HT-29 (cell line): ENCODE measurements at regions not wholly inside any gene's neighbourhood (a gene's known extent, or its start where the extent isn't known, plus 50 kb on each side); places are given as distances from the start of the nearest gene placed in this dataset.
"Not testable (repeated sequence)": the region's sequence is repeated elsewhere in the genome, so short reads cannot be mapped to it uniquely, and the experiment has no call there.

ENCODE experiments used
- DNase-seq: peaks from one replicate; pipeline ENCODE4 v3.0.0-alpha.2; 2015; ENCODE audit warnings: low spot score

- no peak for DNase-seq
Measured at GRCh38 chr6:102766963-102767362, 1373.5 kb downstream of the GRIK2 start.

DNA sequence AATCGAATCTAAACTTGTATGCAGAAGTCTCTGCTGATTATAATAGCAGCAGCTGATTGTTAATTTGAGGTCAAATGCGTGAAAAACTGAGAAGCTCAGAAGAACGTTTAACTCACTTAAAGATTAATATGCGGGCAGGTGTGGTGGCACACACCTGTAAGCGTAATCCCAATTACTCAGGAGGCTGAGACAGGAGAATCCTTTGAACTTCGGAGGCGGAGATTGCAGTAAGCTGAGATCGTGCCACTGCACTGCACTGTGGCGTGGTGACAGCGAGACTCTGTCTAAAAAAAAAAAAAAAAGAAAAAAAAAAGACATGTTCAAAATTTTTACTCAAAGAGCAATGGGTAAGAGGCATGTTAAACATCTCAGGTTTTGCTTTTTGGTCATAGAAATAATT is 1370.8 kb downstream of the GRIK2 start:
- DNase-seq: no peak

DNA sequence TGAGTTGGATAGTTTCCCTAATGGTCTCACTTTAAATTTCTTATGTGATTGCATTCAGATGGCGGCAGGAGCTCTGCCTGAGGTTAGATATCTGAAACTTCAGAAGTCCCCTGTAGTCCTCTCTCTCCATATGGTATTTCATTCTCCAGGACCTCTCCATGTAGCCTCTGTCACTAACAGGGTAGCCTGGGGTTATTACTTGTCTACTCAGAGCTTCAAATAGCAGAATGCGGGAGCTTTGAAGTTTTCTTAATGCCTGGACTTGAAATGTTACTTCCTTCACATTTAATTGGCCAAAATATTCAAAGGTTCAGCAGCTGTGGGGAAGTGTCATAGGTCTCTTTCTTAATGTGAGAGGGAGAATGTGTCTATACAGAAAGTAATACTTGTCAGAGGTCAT is 1370.4 kb downstream of the GRIK2 start:
- DNase-seq: no peak

DNA sequence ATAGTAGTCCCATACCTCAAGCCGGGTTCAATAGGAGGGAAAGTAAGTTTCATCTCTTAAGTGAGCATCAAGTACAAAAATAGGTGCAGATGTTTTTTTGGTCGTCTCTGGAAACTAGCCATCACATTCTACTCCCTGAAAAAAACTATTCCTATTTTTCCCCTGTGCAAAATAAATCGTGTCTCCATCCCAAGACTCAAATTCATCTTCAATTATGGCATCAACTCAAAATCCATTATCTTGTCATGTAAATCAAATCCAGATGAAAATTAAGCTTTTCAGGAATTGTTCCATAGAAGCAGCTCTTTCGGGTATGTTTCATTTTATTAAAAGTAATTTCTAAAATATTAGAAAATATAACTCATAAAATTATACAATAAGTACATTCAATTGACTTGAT is 1368.4 kb downstream of the GRIK2 start:
- DNase-seq: no peak

DNA sequence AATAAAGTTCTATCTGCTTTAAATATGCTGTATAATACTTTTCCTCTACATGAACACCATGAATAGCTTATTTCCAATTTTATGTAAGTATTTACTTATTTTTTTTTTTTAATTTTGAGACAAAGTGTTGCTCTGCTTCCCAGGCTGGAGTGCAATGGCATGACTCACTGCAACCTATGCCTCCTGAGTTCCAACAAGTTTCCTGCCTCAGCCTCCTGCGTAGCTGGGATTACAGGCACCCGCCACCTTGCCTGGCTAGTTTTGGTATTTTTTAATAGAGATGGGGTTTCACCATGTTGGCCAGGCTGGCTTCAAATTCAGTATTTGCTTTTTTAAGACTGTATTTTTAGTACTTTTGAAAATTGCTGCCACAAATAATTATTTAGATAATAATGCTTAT is 1365.9 kb downstream of the GRIK2 start:
- no peak for DNase-seq

DNA sequence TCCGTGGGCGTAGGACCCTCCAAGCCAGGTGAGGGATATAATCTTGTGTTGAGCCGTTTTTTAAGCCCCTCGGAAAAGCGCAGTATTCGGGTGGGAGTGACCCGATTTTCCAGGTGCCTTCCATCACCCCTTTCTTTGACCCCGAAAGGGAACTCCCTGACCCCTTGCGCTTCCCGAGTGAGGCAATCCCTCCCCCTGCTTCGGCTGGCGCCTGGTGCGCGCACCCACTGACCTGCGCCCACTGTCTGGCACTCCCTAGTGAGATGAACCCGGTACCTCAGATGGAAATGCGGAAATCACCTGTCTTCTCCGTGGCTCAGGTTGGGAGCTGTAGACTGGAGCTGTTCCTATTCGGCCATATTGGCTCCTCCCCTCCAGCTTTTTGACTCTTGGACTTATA is 1365.0 kb downstream of the GRIK2 start:
- DNase-seq: not testable (repeated sequence)

DNA sequence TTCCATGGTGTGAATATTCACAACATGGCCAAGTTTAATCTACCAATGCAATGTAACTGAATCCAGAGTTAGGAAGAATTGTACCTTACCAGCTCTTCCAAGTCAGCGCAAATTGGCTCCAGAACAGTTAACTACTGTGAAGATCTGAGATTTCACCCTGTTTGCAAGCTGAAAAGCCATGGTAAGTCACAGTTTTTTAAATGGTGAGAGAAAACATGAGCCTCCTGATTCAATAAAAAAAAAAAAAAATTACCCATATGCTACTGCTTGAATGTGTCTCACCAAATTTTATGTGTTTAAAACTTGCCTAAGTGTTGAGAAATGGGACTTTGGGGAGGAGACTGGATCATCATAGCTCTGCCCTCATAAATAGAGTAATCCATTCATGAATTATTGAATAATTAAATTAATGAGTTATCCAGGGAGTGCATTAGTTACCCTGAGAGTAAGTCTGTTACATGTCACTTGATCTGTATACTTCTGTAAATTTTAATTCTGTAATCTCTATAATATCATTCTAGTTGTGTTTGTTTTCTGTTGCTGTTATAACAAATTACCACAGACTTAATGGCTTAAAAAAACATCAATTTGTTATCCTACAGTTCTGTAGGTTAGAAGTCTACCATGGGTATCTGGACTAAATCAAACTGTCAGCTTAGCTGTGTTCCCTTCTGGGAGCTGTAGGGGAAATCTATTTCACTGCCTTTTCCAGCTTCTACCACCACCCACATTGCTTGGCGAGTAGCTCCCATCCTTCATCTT is 1355.9 kb downstream of the GRIK2 start:
- DNase-seq: no peak

DNA sequence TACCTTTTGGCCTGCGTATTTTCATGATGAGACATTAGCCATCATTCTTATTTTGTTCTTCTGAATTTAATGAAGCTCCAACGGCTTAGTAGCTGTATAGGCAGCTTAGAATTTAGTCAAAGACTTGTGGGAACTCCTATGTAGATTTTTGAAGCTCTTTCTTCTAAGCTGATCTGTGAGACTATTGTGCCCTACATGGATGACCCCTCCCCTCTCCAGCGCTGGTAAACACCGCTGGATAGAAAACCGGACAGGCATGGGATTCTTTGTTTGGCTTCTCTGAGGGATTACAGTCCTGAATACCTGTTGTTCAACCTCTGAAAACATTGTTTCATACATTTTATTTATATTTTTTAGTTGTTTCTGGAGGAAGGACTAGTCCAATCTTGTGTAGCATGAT is 1353.4 kb downstream of the GRIK2 start:
- no peak for DNase-seq

GRCh38 chr6:102742754-102743356 is 1349.3 kb downstream of the GRIK2 start:
- no peak for DNase-seq

DNA sequence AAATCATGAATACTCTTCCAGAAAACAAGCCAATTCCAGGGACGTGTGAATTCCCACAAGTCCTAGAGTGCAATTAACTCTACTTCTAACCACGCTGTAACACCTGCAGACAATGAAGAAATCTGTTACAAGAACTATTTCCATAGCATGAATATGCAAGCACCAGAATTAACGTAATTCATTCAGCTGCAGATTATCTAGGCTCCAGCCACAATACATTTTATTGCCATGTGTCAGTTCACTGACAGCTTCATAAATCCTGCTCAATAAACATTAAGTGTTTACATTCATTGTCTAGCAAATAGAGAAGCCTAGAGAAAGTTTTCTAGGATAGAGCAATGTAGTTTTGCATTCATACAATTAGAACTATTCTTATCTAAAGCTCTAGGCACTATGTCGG is 1348.5 kb downstream of the GRIK2 start:
- no peak for DNase-seq

GRCh38 chr6:102736941-102737368 is 1343.4 kb downstream of the GRIK2 start:
- no peak for DNase-seq

DNA sequence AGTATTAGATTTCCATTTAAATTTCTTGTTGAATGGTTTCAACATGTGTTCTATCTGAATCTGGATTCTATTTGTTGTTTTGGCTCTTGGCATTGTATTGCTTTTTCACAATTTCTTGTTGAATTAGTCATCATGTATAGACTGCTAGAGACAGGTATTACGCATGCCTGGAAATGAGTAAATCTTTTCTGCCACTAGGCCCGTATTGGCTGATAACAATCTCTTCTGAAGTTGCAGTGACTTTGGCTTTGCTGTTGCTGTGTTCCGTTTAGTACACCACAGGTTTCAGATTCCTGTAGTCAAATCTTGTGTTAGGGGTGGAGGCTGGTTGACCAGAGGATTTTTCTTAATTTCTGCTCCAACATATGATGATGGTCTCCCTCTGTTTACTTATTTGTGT is 1339.4 kb downstream of the GRIK2 start:
- DNase-seq: no peak

DNA sequence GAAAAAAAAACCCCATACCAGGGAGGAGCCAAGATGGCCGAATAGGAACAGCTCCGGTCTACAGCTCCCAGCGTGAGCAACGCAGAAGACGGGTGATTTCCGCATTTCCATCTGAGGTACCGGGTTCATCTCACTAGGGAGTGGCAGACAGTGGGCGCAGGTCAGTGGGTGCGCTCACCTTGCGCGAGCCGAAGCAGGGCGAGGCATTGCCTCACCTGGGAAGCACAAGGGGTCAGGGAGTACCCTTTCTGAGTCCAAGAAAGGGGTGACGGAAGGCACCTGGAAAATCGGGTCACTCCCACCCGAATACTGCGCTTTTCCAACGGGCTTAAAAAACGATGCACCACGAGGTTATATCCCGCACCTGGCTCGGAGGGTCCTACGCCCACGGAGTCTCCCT is 1328.6 kb downstream of the GRIK2 start:
- not testable (repeated sequence) for DNase-seq

DNA sequence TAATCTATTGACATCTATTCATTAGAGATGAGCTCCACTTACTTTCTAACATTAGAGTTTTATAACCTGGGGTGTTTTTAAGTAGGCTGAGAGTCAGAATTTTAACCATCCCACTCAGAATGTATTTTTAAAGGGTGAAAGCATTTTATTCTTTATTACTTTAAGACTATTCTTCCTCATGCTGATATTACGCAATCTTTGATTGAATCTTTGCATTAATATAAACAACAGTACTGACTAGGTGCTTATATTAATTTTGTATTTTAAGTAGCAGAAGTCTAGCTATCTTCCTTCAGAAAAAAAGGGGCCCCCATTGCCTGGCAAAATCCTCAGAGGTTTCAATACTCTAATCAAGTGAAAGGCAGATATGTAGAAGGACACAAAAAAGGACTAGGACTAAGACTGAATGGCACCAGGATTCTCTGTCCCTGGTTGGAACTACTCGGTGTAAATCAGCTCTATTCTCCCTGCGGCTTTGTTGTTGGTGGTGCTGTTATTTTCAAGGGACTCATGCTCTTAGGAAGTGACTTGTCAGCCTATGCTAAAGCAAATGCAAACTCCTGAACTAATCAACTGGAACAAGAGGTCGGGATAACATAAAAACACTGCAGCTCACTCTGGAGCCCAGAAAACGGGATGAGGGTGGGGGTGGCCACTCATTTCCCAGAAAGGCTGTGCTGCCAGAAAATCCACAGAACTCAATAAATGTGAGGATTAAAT is 1324.4 kb downstream of the GRIK2 start:
- DNase-seq: no peak

GRCh38 chr6:102717252-102717651 is 1323.7 kb downstream of the GRIK2 start:
- no peak for DNase-seq

- no peak for DNase-seq
Measured at GRCh38 chr6:102701019-102701418, 1307.5 kb downstream of the GRIK2 start.

- DNase-seq: no peak
Measured at GRCh38 chr6:102686461-102686860, 1293.0 kb downstream of the GRIK2 start.

DNA sequence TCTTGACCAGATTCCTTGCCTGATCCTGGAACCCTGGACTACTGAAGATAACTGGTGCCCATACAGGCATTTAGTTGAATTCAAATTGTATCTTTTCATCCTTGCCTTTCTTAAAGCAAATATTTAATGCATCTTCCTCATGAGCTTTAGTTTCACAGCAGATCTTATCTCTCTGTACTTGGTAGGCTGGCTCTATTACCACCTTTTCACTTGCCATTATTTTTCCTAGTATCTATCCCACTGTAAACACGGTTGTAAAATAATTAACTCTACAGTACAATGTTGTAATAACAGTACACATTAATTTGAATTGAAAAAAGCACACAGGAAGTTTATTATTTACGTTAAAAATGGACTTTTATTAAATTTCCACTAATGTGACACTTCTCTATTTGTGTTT is 1286.9 kb downstream of the GRIK2 start:
- DNase-seq: no peak

GRCh38 chr6:102679865-102680264 is 1286.4 kb downstream of the GRIK2 start:
- no peak for DNase-seq

GRCh38 chr6:102677225-102677624 is 1283.7 kb downstream of the GRIK2 start:
- no peak for DNase-seq

DNA sequence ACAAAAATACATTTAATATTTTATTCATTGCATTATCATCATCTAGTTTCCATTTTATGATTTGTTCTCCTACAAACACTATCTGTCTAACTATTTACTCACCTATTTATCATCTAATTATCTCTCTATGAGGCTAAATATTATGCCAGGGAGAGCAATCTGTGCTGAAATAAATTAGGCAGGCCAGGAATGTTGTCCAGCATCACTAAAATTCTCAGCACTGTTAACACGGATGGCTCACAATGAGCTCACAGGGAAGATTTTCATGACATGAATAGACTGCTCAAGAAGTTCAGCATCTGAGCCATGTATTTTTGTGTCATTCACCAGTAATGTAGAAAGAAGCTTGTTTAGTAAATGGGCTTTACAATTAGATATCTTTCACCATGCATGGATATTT is 1277.2 kb downstream of the GRIK2 start:
- DNase-seq: no peak

GRCh38 chr6:102662851-102663250 is 1269.3 kb downstream of the GRIK2 start:
- DNase-seq: no peak

DNA sequence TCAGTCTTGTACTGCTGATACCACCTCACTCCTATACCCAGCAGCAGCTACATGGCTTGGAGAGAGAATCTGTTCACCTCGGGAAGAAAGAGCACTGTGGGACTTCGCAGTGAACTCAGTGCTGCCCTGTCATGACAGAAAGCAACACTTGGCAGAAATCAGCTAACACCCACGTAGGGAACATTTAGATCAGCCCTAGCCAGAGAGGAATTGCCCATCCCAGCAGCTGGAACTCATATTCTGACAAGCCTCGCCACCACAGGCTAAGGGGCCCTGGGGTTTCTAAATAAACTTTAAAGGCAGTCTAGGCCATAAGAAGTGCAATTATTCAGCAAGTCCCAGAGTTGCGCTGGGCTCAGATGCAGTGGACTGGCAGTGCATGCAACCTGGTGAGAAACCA is 1266.8 kb downstream of the GRIK2 start:
- no peak for DNase-seq
